ENCODE measurements at regions not wholly inside any gene's neighbourhood (a gene's known extent, or its start where the extent isn't known, plus 50 kb on each side); places are given as distances from the start of the nearest gene placed in this dataset.

DNA sequence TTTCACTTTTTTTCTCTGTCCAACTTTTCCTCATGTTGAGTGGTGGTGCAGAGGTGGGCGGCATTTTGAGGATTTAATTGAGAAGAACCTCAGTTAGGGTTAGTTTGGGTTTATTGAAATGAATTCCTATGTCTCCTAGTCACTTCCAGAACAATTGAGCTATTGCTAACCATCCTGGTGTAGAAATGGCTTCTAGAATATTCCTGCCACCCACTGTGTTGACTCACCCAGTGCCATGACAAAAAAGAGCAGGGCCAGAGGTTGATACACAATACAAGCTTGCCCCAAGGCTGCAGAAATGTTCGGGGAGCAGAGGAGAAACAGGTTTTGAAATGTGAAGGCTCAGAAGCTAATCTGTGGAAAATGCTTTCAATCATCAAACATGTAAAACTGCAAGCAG, 167.1 kb upstream of the TRIB2 start:
- in situ Hi-C loops (cut with MboI; ENCODE audit: low sequenced_read_pairs, unreplicated experiment): no loop called here
- no peak for DNase-seq (ENCODE audit: low spot score)

DNA sequence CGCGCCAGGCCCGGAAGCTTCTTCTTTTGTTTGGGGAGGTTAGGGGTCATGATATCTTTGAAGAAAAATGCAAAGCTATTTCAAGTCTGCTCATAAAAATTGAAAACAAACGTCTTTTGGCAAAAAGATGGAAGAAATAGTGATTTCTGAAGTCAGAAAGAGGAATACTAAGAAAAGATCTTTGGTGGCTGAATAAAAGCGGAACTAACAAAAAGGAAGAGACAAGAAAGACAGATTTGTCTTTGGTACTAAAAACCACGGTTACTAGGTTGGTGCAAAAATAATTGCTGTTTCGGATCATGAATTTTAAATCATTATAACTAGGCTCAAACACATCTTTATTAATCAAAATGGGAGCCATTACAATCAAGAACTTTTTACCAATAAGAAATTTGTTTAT, 164.6 kb upstream of the TRIB2 start:
- TF ChIP-seq, protein P1, sequence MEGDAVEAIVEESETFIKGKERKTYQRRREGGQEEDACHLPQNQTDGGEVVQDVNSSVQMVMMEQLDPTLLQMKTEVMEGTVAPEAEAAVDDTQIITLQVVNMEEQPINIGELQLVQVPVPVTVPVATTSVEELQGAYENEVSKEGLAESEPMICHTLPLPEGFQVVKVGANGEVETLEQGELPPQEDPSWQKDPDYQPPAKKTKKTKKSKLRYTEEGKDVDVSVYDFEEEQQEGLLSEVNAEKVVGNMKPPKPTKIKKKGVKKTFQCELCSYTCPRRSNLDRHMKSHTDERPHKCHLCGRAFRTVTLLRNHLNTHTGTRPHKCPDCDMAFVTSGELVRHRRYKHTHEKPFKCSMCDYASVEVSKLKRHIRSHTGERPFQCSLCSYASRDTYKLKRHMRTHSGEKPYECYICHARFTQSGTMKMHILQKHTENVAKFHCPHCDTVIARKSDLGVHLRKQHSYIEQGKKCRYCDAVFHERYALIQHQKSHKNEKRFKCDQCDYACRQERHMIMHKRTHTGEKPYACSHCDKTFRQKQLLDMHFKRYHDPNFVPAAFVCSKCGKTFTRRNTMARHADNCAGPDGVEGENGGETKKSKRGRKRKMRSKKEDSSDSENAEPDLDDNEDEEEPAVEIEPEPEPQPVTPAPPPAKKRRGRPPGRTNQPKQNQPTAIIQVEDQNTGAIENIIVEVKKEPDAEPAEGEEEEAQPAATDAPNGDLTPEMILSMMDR (IDR thresholded peaks at IDR 0.05; ENCODE audit: borderline replicate concordance, control extremely low read depth, extremely low read depth, insufficient read depth, missing control alignments): no peak
- DNase-seq (ENCODE audit: low spot score): peak; percentile 22
- in situ Hi-C loops (cut with MboI; ENCODE audit: low sequenced_read_pairs, unreplicated experiment): no loop called here

More for the DNA sequence above, 167.1 kb upstream of the TRIB2 start:
- TF ChIP-seq, protein P1 (IDR thresholded peaks at IDR 0.05; ENCODE audit: borderline replicate concordance, control extremely low read depth, extremely low read depth, insufficient read depth, missing control alignments): no peak

DNA sequence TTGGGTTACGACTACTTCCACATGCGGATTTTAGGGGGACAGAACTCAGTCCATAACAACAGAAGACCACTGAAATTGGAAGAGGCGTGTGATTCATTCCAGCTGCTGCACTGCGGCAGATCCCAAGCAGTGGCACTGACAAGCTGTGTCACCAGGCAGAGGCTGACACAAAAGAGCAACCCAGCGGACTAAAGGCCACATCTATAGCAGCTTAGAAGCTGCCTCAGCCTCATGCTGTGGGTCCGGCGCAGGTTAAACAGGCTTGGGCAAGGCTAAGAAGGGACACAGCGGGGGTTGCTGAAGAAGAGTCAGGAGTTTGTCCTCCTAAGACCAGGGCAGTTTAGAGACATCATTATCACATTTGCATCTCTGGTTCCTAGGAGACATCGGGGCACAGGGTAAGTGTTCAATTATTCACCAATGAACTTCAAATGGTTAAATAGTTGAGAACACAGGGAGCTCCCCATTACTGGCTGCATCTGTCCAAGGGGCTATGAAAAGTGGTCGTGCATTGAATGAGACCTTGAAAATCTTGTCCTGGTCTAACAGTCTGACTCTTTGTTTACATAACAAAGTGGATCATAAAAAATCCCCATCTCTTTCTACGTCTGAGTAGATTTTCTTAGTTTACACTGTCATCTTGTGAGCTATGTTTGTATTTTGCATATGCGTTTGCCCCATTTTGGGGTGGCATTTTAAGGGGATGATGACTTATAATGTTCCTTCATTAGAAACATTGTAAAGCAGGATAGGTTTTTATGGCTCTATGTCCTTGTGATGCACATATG, 162.3 kb upstream of the TRIB2 start:
- in situ Hi-C loops (cut with MboI; ENCODE audit: low sequenced_read_pairs, unreplicated experiment): no loop called here
- no peak for DNase-seq (ENCODE audit: low spot score)
- TF ChIP-seq, protein P1 (IDR thresholded peaks at IDR 0.05; ENCODE audit: borderline replicate concordance, control extremely low read depth, extremely low read depth, insufficient read depth, missing control alignments): no peak

DNA sequence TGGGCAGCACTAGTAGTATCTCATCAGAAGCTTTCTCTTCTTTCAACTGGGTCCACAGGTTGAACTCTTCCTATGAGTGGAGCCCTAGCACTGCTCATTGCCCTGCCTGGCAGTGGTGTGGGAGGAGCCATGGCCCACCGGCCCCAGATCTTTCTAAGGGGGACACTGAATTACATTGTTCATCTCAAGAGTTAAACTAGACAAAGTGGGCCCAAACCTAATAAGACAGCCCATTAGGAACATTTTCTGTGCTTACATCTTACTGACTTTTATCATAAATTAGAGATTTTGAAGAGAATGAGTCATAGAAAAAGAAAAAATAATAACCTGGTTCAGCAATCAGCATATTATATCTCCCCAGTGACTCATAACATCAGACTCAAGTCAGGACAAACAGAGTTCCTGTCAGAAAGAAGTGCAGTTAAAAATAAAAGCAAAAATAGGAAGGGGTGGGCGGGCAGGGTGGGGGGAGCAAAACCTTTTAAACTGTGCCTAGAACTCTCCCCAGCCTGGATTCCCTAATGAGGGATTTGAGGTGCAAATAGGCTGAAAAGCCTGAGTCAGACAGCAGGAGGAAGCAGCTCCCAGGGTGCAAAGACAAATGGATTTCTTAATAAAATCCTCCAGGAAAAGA, 161.6 kb upstream of the TRIB2 start:
- peak; percentile 18 for DNase-seq (ENCODE audit: low spot score)
- in situ Hi-C loops (cut with MboI; ENCODE audit: low sequenced_read_pairs, unreplicated experiment): no loop called here
- TF ChIP-seq, protein P1 (IDR thresholded peaks at IDR 0.05; ENCODE audit: borderline replicate concordance, control extremely low read depth, extremely low read depth, insufficient read depth, missing control alignments): no peak

DNA sequence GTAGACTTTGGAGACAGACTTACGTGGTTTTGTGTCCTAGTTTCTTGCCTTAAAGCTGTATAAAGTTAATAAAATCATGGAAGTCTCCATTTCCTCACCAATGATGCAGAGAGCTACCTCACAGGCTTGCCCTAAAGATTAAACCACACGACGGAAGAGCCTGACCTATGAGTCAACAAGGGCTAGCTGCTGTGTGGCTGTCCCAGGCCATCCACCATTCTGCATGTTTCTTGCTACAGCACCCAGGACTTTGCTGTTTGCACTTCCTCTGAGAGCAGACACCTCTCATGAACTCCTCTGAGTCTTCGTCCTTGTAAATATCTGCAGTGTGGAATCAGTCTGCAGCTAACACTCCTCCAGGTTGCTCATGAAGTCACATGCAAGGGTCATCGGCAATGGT, 160.0 kb upstream of the TRIB2 start:
- in situ Hi-C loops (cut with MboI; ENCODE audit: low sequenced_read_pairs, unreplicated experiment): no loop called here
- TF ChIP-seq, protein P1 (IDR thresholded peaks at IDR 0.05; ENCODE audit: borderline replicate concordance, control extremely low read depth, extremely low read depth, insufficient read depth, missing control alignments): no peak
- no peak for DNase-seq (ENCODE audit: low spot score)

DNA sequence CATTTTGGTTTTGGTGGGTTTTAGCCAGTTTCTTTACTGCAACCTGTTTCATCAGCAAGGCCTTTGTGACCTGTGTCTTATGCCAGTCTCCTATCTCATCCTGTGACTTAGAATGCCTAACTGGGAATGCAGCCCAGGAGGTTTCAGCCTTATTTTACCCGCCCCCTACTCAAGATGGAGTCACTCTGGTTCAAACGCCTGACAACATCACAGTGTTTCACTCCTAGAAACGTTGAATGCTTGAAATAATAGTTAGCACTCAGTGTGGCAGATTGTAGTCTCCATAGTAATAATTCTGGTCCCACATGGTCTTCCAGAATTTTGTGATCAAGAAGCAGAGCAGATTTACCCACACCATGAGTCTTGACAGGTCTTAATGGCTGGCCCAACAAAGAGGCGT, 159.0 kb upstream of the TRIB2 start:
- TF ChIP-seq, protein P1 (IDR thresholded peaks at IDR 0.05; ENCODE audit: borderline replicate concordance, control extremely low read depth, extremely low read depth, insufficient read depth, missing control alignments): no peak
- in situ Hi-C loops (cut with MboI; ENCODE audit: low sequenced_read_pairs, unreplicated experiment): no loop called here
- DNase-seq (ENCODE audit: low spot score): no peak

All from GM13976 (cell line).